NCI-H146 (cell line): ENCODE measurements at regions not wholly inside any gene's neighbourhood (a gene's known extent, or its start where the extent isn't known, plus 50 kb on each side); places are given as distances from the start of the nearest gene placed in this dataset.

ENCODE experiments used
- DNase-seq: peaks from one replicate; lab custom pipeline; 2025; lab: John Stamatoyannopoulos, UW

DNA sequence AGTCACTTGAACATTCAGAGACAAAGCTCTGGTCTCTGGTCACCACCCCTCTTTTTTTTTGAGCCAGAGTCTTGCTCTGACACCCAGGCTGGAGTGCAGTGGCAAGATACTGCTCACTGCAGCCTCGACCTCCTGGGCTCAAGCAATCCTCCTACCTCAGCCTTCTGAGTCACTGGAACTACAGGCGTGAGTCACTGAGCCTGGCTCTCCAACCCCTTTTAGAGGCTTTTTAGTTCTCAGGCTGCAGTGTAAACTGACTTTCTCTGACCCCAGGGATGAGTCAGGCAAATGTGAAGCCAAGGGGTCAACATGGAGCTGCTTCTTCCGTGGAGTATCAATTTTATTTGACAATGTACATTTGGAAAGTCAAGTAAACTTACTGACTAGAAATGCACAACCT is 229.2 kb downstream of the PTTG2 start:
- DNase-seq: no peak

DNA sequence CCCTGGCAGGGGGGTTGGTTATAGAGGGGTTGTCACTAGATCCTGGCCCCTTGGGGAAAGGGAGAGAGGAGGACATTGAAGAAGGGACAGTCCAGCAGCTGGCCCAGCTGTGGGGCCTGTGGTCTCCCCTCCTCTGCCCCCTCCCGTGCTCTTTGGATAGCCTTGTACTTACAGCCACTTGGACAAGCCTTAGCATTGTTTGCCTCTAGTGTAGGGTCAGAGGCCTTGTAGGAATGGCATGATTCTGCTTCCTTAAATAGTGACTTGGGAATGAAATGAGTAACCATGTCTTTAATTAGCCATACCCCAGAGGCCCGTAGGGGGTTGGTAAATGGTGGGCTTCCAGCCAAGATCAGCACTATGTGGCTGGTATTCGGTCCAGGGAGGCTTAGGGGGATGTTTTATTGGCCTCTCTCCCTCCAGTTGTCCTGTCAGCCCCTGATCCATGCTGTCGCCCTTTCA is 230.6 kb downstream of the PTTG2 start:
- DNase-seq: no peak

- DNase-seq: no peak
Observed at GRCh38 chr4:38192516-38192915, 232.3 kb downstream of the PTTG2 start.

- DNase-seq: no peak
Observed at GRCh38 chr4:38193236-38193863, 233.2 kb downstream of the PTTG2 start.

- DNase-seq: no peak
Observed at GRCh38 chr4:38194047-38194602, 233.9 kb downstream of the PTTG2 start.

- no peak for DNase-seq
Observed at GRCh38 chr4:38195486-38195885, 235.3 kb downstream of the PTTG2 start.

DNA sequence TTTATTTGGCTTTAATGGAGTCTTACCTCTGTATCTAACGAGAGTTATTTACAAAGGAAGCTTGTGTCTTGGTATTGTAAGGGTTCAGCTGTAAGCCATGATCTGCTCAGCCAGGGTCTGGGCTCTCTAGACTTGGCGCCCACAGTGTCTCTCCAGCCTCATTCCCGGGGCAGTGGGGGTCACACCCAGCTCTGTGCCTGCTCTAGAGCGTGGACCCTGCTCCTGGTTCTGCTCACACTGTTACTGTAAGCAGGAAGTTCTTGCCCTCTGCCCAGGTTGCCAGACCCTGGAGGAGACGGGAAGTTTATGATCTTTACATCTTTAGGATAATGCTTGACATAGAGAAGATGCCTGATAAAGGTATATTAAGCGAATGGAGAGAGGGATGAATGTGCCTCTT is 235.7 kb downstream of the PTTG2 start:
- no peak for DNase-seq

- no peak for DNase-seq
Observed at GRCh38 chr4:38202242-38202641, 242.0 kb downstream of the PTTG2 start.

DNA sequence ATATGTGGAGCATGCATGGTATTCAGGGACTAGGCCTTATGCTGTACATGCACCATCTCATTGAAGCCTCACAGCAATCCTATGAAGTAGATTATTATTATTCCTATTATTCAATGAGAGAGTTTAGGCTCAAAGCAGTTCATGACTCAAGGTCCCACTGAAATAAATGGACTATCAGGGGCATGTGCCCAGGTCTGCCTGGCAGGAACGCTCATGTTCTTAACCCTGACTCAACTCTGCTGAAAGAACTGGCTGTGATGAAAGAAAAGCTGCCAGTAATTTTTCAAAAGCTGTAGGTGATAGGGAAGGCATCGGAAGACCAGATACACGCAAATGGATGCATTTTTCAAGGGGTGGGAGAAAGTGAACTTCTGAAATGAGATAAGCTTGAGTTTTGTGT is 243.4 kb downstream of the PTTG2 start:
- DNase-seq: no peak

DNA sequence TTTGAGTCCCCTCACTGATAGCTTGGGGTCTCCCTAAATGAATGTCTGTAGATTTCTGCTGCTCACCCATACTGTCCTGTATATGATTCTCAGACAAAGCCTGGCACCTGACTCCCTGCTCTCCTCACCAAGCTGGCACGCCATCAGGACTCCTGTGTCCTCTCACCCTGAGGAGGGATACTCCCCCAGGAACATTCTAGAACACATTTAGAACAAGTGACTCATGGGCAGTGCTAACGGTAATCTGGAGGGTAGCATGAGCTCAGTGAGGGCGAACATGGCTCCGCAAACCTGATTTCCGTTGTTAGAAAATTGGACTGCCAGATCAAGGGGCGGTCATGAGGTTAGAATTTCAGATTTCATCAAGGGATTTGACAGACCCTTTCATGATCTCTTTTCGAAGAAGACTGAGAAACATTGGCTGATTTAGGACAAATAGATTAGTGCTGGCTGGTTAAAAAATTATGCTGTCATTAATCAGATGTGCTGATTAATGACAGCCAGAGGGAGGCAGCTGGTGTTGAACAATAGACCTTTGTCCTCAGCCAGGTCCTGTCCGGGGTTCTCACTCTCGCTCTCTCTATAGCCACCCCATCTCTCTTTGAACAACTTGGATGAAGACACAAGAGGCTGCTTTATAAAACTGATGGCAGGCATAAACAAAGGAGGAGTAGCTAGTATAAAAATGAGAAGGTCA is 244.3 kb downstream of the PTTG2 start:
- no peak for DNase-seq

DNA sequence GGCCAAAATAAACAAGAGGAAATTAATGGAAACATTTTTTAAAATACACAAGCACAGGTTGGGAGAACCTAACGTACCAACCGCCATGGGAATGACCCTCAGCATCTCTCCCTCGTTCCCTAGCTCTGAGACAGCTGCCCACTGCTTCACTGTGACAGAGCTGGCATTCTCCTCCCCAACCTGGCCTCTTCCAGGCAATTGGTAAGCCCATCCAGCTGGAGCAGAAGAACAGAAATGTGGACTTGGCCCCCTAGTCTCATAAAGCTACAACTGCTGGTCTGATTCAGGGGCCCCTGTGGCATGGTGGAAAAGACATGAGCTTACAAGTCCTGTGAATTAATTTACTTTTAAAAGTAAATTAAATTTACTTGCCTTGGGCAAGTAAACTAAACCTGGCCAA is 245.1 kb downstream of the PTTG2 start:
- DNase-seq: no peak

- no peak for DNase-seq
Observed at GRCh38 chr4:38207110-38207457, 246.9 kb downstream of the PTTG2 start.

DNA sequence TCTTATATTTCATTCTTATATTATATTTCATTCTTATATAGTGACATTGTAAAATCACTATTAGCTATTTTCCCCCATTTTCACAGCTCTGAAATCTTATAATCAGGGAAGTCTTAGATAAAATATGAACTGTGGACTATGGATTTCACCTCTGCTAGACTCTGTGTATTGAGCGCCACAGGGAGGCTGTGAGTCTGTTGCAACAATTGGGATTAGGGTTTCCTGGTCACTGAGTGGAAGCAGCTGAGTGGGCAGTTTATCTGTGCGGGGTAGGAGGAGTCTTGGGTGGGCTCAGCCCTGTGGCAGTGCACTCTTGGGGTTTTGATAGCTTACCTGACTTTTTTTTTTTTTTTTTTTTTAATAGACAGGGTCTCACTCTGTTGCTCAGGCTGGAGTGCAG is 249.5 kb downstream of the PTTG2 start:
- no peak for DNase-seq

GRCh38 chr4:38210396-38211114 is 250.4 kb downstream of the PTTG2 start:
- no peak for DNase-seq

- DNase-seq: no peak
Observed at GRCh38 chr4:38211885-38212284, 251.7 kb downstream of the PTTG2 start.

GRCh38 chr4:38213083-38213805 is 253.0 kb downstream of the PTTG2 start:
- no peak for DNase-seq

DNA sequence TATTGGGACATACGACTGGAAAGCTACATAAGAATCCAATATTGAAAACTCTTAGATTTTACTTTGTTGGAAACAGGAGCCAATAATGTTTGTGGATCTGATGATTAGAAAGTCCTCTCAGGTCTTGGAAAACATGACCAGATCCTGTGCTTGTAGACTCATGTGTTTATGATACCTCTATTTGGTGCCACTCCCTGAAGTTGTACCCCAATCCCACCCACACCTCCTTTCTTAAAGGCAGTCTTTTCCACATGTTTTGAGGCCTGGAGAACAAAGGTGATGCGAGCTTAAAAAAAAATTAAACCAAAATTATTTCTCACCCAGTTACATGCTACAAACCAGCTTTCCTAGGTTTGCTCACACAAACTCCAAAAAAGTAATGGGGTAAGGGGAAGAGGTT is 262.7 kb downstream of the PTTG2 start:
- no peak for DNase-seq

DNA sequence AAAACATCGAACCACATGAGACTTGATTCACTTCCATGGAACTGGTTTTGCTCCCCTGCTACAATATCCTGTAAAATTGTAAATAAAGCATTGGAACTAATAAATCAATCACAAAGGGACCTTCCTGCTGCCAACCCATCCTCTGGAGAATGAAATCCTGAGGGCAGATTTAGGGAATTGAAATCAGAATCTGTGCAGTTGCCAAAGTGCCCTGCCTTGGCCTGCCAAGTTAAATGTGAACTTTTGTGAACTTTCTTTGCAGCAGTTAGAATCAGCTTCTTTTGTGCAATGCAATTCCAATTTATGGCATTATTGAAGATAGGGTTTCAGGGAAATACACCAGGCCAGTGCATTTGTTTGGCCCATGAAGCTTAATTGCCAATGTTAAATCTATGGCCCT is 263.1 kb downstream of the PTTG2 start:
- no peak for DNase-seq

DNA sequence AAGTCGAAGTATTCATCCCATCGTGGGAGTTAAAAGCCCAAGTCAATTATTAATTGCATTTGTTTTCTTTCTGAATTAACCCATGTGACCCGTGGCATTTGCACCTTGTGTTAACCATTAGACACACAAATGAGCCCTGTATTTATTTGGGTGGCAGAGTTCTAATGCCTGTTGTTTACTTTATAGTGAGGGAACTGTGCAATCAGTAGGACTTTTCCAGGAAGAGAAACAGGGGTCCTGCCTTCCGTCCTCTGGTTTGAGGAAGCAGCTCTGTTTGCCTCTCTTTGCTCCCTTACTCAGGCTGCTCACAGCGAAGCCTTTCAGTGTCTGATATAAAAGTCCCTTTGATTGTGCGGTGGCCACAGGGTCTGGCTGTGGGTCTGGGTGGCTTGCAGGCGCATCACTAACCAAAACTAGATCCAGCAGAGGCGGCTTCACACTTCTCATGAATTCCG is 263.6 kb downstream of the PTTG2 start:
- no peak for DNase-seq

- no peak for DNase-seq
Observed at GRCh38 chr4:38224850-38225249, 264.7 kb downstream of the PTTG2 start.

- DNase-seq: no peak
Observed at GRCh38 chr4:38226170-38226569, 266.0 kb downstream of the PTTG2 start.

DNA sequence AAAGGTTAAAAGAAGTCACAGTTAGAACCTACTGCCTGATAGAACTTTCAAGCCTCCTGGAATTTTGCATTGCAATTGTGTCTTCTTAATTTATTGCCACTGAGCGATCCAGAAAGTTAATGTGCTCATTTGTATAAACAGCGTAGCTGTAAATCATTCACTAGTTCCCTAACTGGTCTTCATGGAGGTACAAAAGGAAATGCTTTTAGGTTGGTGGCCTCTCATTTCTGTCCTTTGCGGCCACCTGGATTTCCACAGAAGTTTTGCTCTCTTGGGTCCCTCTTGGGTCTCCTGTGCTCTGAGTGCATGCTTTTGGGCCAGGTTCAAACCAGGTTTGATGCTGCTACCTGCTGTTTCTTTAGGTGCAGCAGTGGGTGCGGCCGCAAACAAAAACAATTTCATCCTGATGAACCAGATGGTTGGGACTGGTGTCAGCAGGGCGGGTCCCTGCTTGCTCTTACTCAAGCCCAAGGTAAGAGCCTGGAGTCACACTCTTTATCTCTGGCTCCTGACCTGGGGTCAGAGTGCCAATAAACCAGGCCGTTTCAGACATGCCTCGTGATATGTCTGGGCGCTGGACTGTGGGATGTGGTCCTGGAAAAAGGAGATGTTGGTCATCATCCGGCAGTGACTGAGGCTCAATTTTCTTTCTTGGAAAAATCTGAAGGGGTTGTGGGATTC is 270.1 kb downstream of the PTTG2 start:
- DNase-seq: no peak
